ENCODE measurements at regions not wholly inside any gene's neighbourhood (a gene's known extent, or its start where the extent isn't known, plus 50 kb on each side); places are given as distances from the start of the nearest gene placed in this dataset.

- Histone ChIP-seq H3K36me3 (replicated peaks in 1 of 2; ENCODE audit: insufficient read depth in 1 of 2, low read depth in 2 of 2) (no peaks in the 10 kb centered on the region), H3K4me3 (no peak overlapping the region), H3K27me3 (no peaks in the 10 kb centered on the region), H3K9me3 (no peaks in the 10 kb centered on the region), H3K27ac (peak overlapping the region in 1 of 4 donors; percentile 18), H3K4me1 (no peaks in the 10 kb centered on the region)
- 46 to 50% methylated on average over 3 of the region's 3 CpGs for WGBS, 2 donors
- TF ChIP-seq POLR2A (IDR thresholded peaks at IDR 0.05) (no peak), CTCF (IDR thresholded peaks at IDR 0.05) (no peak)
- intact Hi-C loops (cut with DNase I): no loop called here
- no peak for ATAC-seq
- no peak for DNase-seq
Measured at GRCh38 chr2:215693193-215693998, 257.5 kb upstream of the FN1 start.

GRCh38 chr2:215692387-215693079 is 256.7 kb upstream of the FN1 start:
- TF ChIP-seq CTCF (IDR thresholded peaks at IDR 0.05) (no peak), POLR2A (IDR thresholded peaks at IDR 0.05) (no peak)

GRCh38 chr2:215691346-215691745 is 255.5 kb upstream of the FN1 start:
- Histone ChIP-seq H3K4me3 (no peak overlapping the region), H3K9me3 (no peaks in the 10 kb centered on the region), H3K4me1 (no peaks in the 10 kb centered on the region), H3K36me3 (replicated peaks in 1 of 2; ENCODE audit: insufficient read depth in 1 of 2, low read depth in 2 of 2) (no peaks in the 10 kb centered on the region), H3K27me3 (no peaks in the 10 kb centered on the region), H3K27ac (no peak overlapping the region)
- DNase-seq (no peak), ATAC-seq (no peak)
- TF ChIP-seq CTCF (IDR thresholded peaks at IDR 0.05): no peak
- TF ChIP-seq POLR2A (IDR thresholded peaks at IDR 0.05): no peak
- intact Hi-C loops (cut with DNase I): no loop called here

More at GRCh38 chr2:215692387-215693079, 256.7 kb upstream of the FN1 start:
- no peaks in the 10 kb centered on the region for H3K4me1 ChIP-seq
- WGBS, 2 donors: 63 to 72% methylated on average over 1 of the region's 1 CpG
- intact Hi-C loops (cut with DNase I): no loop called here
- ATAC-seq (no peak), DNase-seq (no peak)
- no peaks in the 10 kb centered on the region for H3K9me3 ChIP-seq
- no peak overlapping the region for H3K4me3 ChIP-seq
- H3K27me3 ChIP-seq: no peaks in the 10 kb centered on the region
- H3K36me3 ChIP-seq (replicated peaks in 1 of 2; ENCODE audit: insufficient read depth in 1 of 2, low read depth in 2 of 2): no peaks in the 10 kb centered on the region
- no peak overlapping the region for H3K27ac ChIP-seq

DNA sequence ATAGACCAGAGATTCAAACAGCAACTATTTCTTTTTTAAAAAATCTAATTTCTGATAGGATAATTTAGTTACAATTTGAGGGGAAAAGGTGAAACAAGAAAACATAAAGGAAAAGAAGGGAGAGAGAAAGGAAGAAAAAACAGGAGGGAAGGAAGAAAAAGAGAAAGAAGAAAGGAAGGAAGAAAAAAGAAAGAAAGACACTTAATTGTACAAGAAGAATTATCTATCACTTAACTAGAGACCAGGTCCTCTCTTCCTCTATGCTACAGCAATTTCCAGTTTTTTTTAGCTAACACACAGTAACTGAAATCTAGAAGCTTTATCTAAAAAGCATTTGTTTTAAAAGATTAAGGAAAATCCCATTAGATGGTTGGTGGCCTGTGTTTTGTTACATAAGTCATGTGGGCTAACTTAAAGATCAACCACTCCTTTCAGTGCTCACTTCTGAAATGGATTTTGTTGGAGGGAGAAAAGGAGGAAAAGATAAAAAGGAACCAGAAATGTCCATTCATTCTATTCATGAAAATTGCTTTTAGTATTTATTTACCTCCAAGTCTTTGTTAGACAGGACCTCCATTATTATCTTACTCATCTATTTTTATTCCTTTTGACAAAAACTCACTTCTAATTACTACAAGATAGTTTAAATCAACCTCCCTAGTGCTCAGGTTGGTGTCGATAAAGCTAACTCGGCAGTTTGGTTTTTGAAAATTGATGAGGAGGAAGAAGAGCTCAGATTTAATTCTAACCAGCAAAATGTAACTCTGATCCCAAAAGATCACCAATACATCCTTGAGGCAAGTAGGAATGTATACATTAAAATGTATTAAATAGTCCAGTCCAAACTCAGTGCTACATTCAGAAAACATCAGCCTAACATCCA is 251.5 kb upstream of the FN1 start:
- 81 to 84% methylated on average over 2 of the region's 2 CpGs for WGBS, 2 donors
- no peak for ATAC-seq
- intact Hi-C loops (cut with DNase I): no loop called here
- Histone ChIP-seq H3K27me3 (no peaks in the 10 kb centered on the region), H3K4me1 (no peaks in the 10 kb centered on the region), H3K27ac (no peak overlapping the region), H3K9me3 (no peaks in the 10 kb centered on the region), H3K4me3 (no peak overlapping the region), H3K36me3 (replicated peaks in 1 of 2; ENCODE audit: insufficient read depth in 1 of 2, low read depth in 2 of 2) (no peaks in the 10 kb centered on the region)
- TF ChIP-seq CTCF (IDR thresholded peaks at IDR 0.05) (no peak), POLR2A (IDR thresholded peaks at IDR 0.05) (no peak)
- no peak for DNase-seq

Data from body of pancreas (tissue), 4 donors.